ENCODE measurements at regions not wholly inside any gene's neighbourhood (a gene's known extent, or its start where the extent isn't known, plus 50 kb on each side); places are given as distances from the start of the nearest gene placed in this dataset.

DNA sequence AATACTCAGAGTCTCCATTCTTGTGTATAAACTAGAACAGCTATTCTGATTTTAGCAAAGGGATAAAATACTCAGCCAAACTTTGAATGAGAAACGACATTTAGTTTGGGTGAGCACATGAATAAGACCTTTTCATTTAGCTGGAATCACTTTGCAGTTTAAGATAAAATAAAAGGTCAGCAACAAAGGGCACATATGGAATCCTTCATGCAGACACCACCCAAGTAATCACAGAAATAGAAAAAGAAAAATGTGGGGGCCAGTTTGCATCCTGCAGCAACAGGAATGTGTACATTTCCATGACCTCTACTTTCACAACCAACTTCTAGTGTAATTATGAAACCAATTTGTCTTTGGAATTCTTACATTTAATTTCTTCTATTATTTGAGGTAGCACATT, 1637.4 kb downstream of the PCDH9 start:
- TF ChIP-seq ZNF274 (IDR thresholded peaks at IDR 0.05; ENCODE audit: low read depth, low read length): no peak
- no peak for TF ChIP-seq YY1 (IDR thresholded peaks at IDR 0.05; ENCODE audit: insufficient read depth, insufficient read length)
- no peak for TF ChIP-seq SUZ12 (IDR thresholded peaks at IDR 0.05; ENCODE audit: extremely low read depth, insufficient read depth, insufficient read length)
